ENCODE measurements at regions not wholly inside any gene's neighbourhood (a gene's known extent, or its start where the extent isn't known, plus 50 kb on each side); places are given as distances from the start of the nearest gene placed in this dataset.

GRCh38 chr1:94603663-94604062, 62.1 kb upstream of the F3 start:
- TF ChIP-seq CTCF (optimal IDR thresholded peaks at IDR 0.05 in 1 of 3, IDR thresholded peaks at IDR 0.05 in 1 of 3, conservative IDR thresholded peaks at IDR 0.05 in 1 of 3; ENCODE audit: extremely low read depth in 1 of 3, insufficient read depth in 2 of 3, low read length in 3 of 3) = no peak
- no peak for TF ChIP-seq EZH2 (IDR thresholded peaks at IDR 0.05; ENCODE audit: low read length)
